AG09319 (cell line): ENCODE measurements at regions not wholly inside any gene's neighbourhood (a gene's known extent, or its start where the extent isn't known, plus 50 kb on each side); places are given as distances from the start of the nearest gene placed in this dataset.

Experiments used
- DNase-seq: peaks from one replicate; pipeline ENCODE4 v3.0.0-alpha.2; 2010; ENCODE audit warnings: low read depth; ENCODE audit errors: extremely low read depth
- TF ChIP-seq, protein P1 (sequence below): IDR thresholded peaks from 2 replicates; pipeline ENCODE4 v1.5.1; 2011; ENCODE audit warnings: low read depth, mild to moderate bottlenecking, inconsistent platforms, low read length, moderate library complexity

DNA sequence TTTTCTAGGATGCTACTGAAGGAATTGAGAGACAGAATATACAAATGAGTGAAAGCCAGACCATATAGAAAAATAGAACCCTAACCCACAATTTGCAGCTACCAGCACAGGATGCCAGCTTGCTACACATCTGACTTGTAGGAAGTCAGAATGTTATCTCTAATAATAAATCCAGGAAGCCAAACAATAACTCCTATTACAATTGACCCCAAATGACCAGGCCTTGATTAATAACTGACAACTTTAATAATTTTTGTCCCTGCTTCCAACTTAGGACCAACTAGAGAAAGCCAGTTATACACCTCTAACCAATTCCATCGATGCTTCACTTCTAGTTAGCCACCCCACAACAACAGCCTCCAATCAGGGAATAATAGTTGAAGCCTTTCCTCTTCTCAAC, 193.4 kb downstream of the CASP12 start:
- no peak for DNase-seq
- TF ChIP-seq, protein P1, sequence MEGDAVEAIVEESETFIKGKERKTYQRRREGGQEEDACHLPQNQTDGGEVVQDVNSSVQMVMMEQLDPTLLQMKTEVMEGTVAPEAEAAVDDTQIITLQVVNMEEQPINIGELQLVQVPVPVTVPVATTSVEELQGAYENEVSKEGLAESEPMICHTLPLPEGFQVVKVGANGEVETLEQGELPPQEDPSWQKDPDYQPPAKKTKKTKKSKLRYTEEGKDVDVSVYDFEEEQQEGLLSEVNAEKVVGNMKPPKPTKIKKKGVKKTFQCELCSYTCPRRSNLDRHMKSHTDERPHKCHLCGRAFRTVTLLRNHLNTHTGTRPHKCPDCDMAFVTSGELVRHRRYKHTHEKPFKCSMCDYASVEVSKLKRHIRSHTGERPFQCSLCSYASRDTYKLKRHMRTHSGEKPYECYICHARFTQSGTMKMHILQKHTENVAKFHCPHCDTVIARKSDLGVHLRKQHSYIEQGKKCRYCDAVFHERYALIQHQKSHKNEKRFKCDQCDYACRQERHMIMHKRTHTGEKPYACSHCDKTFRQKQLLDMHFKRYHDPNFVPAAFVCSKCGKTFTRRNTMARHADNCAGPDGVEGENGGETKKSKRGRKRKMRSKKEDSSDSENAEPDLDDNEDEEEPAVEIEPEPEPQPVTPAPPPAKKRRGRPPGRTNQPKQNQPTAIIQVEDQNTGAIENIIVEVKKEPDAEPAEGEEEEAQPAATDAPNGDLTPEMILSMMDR: no peak

DNA sequence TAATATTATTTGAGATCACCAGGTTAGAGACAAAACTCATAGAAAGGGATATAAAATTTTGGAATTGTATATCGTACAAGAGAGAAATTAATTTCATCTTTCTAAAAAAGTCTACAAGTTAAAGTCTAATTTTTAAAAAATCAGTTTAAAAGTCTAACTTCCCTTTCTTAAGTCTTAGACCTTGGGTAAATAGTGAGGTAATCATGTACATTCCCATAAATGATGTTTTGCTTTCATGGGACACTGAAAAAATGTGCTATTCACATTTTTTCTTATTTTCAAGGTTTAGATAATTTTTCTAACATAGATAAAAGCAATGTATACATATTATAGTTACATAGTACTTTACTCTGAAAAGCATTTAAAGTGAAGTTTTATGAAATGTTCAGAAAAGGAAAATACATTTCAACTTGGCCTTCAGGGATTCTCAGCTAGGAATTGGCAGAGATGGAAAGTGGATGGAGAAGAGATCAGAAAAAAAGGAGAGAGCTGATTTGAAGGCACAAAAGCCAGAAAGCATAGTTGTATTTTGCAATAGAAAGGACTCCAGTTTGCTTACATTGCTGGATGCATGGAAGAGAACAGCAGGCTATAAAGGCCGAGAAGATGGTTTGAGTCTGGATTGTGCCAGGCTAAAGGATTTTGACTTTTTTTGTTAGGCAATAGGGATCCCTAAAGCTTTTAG, 194.0 kb downstream of the CASP12 start:
- TF ChIP-seq, protein P1: no peak
- no peak for DNase-seq

DNA sequence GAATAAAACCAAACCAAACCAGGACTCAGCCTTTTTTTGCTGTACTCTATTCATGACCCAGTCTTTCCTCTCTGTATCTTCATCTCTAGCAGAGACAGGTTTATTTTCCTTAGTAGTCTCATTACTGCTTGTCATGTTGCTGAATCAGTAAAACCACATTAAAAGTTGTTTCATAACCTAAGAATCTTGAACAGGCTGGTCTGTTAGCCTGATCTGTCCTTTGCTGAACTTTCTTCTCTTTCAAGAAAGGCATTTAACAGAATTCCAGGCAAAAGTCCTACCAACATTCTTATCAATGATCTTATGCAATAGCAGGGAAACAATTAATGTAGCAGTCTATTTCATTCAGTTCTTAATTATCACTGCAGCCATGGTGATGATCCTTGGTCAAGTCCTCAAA, 197.7 kb downstream of the CASP12 start:
- TF ChIP-seq, protein P1: no peak
- peak; percentile 4 for DNase-seq

DNA sequence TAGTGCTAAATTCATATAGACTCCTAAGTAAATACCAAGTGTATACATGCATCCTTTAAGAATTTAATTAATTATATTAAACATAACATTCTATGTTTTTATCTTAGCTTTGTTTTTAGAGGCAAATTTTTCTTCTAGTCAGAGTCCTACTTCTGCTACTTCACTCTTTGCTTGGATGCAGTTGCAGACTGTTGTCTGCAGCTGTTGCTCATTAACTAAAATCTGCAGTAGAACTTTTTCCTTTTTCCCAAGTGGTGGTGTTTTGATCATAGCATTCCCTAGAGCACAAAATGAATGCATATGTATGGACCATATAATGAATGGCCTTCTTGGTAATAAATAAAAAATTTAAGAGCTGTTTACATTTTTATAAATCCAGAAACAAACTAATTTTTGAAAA, 198.3 kb downstream of the CASP12 start:
- TF ChIP-seq, protein P1: no peak
- DNase-seq: no peak

DNA sequence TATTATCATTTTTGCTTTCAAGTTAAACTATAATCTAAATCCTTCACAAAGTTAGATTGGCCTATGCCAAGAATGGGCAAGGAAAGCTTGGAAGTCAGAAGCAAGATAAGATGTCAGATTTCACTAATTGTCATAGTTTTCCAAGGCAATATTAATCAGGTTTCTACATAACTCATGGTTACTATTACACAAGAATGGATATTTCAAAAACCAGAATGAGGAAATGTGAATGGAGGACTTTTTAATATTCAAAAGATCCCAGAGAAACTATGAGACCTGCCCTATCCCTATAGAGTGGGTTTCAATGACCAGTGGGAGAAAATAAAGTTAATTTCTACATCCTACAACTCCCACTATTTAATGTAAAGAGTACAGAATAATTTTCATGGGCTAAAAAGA, 203.2 kb downstream of the CASP12 start:
- no peak for DNase-seq
- TF ChIP-seq, protein P1: no peak

DNA sequence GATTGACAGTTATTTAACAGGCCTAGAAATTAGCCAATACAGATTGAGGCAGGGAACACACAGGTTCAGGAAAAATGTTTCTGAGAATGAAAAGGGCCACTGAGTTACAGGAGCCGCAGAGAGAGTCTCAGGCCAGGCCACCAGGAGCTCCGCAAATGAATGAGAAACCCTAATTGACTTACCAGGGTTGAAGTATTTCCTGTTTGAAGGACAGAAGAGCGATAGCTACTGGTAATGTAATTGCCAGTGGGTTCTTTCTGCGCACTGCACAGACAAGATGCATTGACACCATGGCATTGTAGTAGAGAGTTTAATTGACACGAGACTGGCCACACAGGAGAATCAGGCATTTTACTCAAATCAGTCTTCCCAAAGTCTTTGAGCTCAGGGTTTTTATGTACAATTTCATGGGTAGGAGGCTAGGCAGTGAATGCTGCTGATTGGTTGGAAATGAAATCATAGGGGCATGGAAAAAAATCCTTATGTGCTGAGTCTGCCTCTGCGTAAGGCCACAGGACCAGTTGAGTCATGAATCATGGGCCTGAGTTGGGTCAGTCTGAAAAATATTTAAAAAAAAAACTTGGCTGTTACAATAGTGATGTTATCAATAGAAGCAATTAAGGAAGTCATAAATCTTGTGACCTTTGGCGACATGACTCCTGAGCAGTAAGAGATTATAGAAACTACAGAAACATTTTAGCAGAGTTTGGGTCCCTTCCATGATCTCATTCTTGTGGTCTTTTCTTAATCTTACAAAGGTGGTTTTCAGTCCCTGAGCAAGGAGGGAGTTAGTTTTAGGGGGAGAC, 203.8 kb downstream of the CASP12 start:
- TF ChIP-seq, protein P1: no peak
- DNase-seq: no peak

DNA sequence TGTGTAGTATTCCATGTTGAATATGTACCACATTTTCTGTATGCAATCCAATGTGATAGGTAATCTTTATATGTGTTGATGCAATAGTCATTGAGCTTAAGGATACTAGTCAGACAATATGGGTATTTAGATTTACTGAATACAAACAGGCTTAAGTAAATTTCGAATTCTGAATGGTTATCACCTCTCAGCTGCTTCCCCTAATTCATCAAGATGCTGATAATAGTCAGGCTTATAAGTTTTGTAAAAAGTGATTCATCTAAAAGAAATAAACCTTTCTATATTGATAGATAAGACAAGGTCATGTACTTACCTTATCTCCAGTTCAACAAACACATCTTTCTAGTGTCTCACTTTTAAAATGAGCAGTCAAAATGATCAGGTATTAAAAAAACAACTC, 205.5 kb downstream of the CASP12 start:
- TF ChIP-seq, protein P1: no peak
- DNase-seq: no peak
